GM21526 (cell line): ENCODE measurements at regions not wholly inside any gene's neighbourhood (a gene's known extent, or its start where the extent isn't known, plus 50 kb on each side); places are given as distances from the start of the nearest gene placed in this dataset.

Experiments
- ATAC-seq: cut with Tn5 transposase; IDR thresholded peaks from one replicate; pipeline ENCODE4 v1.9.1; 2021; ENCODE audit warnings: moderate library complexity; ENCODE audit not compliant: unreplicated experiment, low FRiP score

- ATAC-seq: no peak
Observed at GRCh38 chr14:36047912-36048311, 128.6 kb downstream of the PTCSC3 start.

GRCh38 chr14:36035675-36036074 lies 140.8 kb downstream of the PTCSC3 start:
- no peak for ATAC-seq

GRCh38 chr14:36028665-36029064 lies 147.9 kb downstream of the PTCSC3 start:
- ATAC-seq: no peak

GRCh38 chr14:36028218-36028617 lies 148.3 kb downstream of the PTCSC3 start:
- no peak for ATAC-seq

GRCh38 chr14:36027354-36027753 lies 149.2 kb downstream of the PTCSC3 start:
- no peak for ATAC-seq

- no peak for ATAC-seq
Observed at GRCh38 chr14:36022765-36023410, 153.6 kb downstream of the PTCSC3 start.

- ATAC-seq: no peak
Observed at GRCh38 chr14:36021591-36022320, 154.8 kb downstream of the PTCSC3 start.

- no peak for ATAC-seq
Observed at GRCh38 chr14:36021030-36021422, 155.5 kb downstream of the PTCSC3 start.

- ATAC-seq: no peak
Observed at GRCh38 chr14:36020120-36021029, 156.1 kb downstream of the PTCSC3 start.

- peak; percentile 60 for ATAC-seq
Observed at GRCh38 chr14:36019126-36019525, 157.4 kb downstream of the PTCSC3 start.

- ATAC-seq: no peak
Observed at GRCh38 chr14:36014236-36014635, 162.3 kb downstream of the PTCSC3 start.

GRCh38 chr14:36013483-36013882 lies 163.0 kb downstream of the PTCSC3 start:
- no peak for ATAC-seq

- ATAC-seq: no peak
Observed at GRCh38 chr14:36012621-36013020, 163.9 kb downstream of the PTCSC3 start.

- no peak for ATAC-seq
Observed at GRCh38 chr14:36009643-36010042, 166.9 kb downstream of the PTCSC3 start.

- no peak for ATAC-seq
Observed at GRCh38 chr14:36006623-36007022, 169.9 kb downstream of the PTCSC3 start.

GRCh38 chr14:36005670-36006069 lies 170.9 kb downstream of the PTCSC3 start:
- no peak for ATAC-seq

GRCh38 chr14:36001936-36002335 lies 174.6 kb downstream of the PTCSC3 start:
- ATAC-seq: no peak

GRCh38 chr14:35999294-35999693 lies 173.2 kb downstream of the BRMS1L start:
- ATAC-seq: no peak

GRCh38 chr14:35998303-35998702 lies 172.2 kb downstream of the BRMS1L start:
- ATAC-seq: no peak

GRCh38 chr14:35993684-35993960 lies 167.5 kb downstream of the BRMS1L start:
- ATAC-seq: no peak
